NCI-H2196 treated with DMSO at 0.1 percent for 48 hours (cell line): ENCODE measurements at regions not wholly inside any gene's neighbourhood (a gene's known extent, or its start where the extent isn't known, plus 50 kb on each side); places are given as distances from the start of the nearest gene placed in this dataset.
"Not testable (repeated sequence)": the region's sequence is repeated elsewhere in the genome, so short reads cannot be mapped to it uniquely, and the experiment has no call there.

ENCODE experiments used
- DNase-seq: peaks from one replicate; lab custom pipeline; 2025; ENCODE audit not compliant: unreplicated experiment; lab: John Stamatoyannopoulos, UW

DNA sequence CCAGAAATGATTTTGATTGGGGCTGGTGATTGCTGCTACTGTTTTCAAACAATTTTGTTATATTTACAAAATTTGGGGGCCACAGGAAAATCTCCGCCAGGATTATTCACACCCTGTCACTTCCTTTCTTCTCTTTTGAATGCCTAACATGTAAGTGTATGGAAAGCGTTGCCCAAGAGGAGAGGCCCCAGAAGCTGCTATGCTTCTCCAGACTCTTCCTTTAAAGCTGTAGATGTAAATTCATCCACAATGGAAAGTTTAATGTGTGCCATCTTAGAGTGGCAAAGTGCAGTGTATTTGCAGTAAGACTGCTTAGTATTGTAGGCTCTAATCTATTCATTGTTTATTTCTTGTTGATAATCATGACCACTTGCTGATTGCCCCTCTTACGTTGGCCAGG is 136.7 kb upstream of the LRIG3 start:
- DNase-seq: no peak

DNA sequence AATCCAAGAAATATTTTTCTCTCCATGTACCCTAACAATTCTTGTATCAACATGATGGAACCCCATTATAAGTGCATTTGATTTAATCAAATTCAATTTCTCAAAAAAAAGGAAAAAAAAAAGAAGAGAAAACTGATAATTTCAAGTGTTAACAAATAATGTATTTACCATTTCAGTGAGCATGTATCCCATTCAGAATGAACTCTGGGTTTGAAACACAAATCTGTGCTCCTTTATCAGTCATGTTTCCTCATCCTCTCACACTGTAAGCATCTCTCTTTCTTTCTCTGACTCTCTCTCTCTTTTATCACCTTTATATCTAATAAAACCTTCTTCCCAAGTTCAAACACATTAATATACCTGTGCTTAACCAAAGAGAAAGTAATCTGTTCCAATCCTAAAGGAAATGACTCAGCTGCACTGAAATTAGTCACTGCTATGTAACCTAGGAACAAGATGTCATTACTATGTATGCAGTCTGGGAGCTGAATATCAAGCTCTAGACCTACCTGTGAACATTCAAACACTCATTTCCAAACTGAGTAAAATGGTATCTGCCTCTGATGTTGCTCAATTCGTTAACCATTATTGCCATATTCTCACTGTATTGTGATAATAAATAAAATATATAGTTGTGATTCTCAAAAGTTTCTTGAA is 135.0 kb upstream of the LRIG3 start:
- DNase-seq: no peak

DNA sequence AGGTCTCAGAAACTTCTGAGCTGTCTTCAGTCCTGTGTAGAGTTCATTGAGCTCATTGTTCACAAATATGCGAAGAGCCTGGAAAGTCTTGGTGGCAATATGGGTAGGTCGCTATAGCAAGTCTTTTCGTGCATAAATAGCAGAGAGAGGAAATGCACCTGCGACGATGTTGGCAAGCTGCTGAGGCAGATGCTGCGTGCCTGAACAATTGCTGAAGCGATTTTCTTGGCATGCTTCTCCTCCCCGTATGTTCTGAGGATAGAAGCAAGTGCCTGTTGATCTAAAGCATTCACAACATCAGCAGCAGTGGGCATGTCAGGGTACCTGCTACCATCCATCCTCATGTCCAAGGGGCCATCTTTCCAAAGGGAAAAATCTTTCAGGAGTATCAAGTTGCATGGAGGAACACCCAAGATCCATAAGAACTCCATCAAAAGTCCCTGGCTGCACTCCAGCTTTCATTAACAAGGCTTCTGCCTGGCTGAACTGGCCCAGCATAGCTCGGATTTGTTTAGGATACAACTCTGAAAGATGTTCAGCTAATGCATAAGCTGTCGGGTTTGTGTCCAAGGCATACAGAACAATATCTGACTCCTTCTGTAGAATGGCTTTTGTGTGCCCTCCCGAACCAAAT is 133.1 kb upstream of the LRIG3 start:
- DNase-seq: not testable (repeated sequence)

DNA sequence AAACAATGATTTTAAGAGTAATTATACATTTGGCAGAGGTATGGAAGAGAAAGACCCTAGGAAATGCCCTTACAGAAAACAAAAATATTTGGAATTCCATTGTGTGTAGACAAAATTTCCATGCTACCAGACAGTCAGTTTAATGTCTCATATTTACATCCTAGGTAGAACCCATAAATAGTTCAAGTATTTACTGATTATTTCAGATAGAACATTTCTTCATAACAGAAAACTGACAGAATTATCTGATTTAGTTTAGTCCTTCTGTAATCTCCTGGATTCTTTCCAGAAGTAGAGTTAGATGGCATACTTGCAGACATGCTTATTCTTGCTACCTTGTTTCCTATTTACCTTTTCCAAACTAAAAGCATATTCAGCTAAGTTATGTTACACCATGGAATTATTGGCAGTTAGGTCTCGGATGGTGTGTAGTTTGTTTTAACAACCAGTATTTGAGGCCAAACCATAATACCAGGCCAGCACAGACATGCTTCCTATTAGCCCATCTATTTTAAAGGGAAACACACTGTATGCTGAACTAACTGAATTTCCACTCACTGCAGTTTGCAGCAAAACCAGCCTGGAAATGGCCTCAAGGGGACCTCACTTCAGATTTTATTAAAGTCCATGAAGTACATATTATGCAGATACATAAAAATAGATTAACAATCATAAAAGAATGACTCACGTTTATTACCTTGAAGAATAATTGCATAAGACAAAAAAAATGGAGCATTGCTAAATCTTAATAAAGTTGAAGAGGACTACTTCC is 126.6 kb upstream of the LRIG3 start:
- no peak for DNase-seq

DNA sequence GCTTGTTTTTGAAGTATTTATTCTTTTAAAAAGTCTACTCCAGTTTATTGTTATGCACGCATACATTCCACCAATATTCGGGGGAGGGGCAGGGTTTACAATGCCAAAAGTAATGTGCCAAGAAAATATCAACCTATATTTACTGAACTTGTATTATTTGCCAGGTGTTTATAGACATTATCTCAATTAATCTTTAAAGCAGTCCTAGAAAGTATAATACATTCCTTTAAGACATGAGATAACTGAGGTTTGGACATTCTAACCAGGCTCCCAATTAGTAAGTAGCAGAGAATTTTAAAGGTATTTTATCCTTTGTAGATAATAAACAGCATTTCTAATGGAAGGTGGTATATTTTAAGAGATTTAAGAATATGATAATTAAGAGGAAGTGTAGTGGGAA is 124.5 kb upstream of the LRIG3 start:
- no peak for DNase-seq

DNA sequence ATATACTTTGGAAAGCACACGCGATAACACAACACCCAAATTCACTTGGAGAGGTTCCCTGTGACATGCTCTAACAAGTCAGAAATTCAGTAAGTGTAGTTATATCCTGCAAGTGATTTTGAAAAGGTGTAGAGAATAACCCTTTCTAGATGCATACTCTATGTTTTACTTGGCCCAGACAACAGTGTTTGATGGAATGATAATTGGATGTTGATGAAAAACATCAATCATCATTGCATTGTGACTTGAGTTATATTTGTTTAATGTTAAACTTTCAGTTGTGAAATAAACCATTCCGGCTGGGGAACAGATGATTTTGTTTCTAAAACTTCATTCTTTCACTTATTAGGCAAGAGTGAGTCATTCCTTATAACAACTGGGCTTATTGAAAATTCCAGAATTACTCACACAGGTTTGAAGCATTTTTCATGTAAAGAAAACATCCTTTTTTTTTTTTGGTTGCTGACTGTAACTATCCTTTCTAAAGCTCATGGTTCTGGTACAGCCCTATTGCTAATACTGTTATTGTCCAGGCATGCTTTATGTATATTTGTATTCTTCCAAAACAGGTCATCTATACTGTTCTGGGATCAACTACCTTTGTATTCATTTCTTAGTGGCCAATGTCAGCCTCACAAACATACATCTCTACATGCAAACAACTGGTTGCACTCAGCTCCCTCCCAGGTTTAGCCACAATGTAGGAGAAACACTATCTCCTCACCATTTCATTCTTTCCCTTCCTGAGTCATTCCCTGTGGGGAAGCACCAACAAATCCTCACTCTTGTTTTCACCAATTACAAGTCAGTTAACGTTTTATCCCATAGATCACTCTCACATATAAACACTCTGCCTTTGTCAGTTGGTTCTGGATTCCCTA is 121.2 kb upstream of the LRIG3 start:
- no peak for DNase-seq

DNA sequence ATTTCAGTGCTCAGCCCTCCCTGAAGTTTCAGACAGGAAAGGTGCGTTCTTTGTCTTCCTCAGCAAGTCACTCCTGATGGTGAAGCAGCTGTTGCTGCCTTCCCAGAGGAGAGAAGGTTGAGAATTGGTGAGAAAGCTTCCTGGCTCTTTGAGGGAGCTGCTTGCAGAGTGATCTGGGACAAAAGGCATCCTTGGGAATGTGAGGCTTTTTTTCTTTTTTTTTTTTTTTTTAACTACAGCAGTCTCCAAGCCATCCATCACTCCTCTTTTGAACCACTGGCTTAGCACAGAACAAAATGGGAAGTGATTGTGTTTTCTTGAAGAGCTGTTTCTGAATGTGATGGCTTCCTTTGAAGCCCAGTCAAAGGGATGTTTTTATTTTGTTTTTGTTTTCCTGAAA is 120.4 kb upstream of the LRIG3 start:
- DNase-seq: no peak

DNA sequence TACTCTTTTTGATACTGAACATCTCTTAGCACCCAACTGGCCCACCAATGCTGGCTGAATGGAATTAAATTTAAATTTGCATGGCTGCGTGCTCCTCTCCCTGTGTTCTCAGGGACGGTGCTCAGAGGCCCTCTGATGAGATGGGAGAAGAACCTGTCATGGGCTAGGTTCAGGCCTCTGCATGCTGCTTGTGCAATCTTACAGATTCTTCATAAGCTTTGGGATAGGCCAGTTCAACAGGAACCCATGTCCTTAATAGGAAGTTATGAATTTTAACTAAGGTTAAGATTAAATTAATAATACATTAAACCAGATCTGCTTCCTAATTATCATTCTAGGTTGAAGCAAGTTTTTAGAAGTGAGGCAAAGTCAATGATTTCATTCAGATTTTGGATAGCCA is 119.7 kb upstream of the LRIG3 start:
- DNase-seq: no peak

DNA sequence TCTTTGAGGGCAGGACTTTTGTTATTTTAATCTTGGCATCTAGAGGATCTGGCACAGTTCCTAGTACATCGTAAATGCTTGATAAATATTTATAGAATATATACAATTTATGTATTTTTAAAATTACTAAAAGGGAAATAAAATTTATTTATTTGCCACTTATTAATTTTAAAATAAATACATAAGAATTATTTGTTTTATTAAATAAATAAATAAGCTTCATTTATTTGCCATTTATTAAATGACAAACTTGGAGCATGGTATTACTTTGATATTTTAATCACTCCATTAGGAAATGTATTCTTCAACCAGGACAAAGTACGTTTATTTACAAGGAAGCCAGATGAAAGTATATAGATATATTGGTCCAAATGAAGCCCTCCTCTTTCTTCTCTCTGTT is 118.7 kb upstream of the LRIG3 start:
- no peak for DNase-seq

DNA sequence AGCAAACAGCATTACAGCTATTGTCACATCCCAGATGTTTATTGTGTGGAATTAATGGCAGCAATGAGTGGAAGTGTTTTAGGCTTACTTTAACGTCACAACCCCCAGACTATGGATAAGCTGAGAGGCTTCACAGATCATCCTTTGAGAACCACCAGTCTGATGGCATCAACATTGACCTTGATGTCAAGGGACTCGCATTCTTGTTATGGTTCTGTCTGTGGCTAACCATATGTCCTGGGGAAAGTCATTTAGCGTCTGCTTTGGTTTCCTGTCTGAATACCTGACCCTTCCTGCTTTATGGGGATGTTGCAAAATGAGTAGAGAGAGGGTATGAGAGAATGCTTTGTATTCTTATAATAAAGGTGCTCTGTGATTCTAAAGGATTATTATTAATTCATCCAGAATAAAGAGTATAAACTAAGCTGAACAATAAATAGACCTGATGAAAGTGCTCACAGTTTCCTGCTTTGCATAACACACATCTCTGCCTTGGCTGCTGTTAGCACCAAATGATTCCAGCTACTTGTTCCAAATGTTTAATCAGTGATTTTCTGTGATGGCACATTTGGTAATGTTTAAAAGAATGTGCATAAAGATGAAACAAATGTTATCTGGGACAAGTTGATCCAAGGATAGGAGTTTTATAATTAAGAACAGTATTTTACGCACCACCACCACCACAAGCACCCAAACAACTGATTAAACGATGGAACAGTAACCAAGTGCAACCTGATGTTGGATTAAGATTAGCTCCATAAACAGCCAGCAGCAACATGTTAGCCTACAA is 116.9 kb upstream of the LRIG3 start:
- no peak for DNase-seq

DNA sequence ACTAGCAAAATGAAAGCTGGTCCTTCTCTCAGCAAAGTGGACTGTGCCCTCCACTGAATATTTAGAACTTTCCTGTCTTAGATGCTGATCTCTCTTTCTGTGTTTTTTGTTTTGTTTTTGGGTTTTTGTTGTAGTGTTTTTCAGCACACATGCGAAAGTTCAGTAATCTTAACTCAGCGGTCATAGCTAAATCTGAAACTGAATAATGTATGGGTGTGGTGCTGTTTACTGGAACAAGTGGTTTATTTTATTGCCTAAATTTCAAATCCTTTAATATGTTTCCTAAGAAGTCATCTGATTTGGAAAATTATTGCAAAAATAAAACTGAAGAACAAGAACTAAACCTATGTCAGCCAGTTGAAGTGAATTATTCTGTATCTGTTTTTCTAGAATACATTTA is 116.0 kb upstream of the LRIG3 start:
- DNase-seq: no peak

DNA sequence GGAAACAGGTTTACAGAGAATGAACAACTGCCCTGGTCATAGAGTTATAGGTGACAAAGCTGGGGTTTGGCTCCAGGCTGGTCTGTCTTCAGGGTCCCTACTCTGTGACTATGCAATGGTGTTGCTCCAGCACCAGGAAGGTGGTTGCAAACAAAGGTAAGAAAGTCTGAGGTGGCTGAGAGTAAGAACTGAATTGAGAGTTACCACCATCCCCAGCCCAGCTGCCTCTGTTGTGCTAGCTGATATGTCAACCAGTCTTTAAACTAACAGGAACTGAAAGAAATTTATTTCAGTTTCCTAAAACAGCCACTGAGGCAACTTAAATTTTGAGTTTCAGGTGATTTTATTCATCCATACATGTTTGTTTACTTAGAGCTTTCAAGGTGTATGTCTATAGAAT is 111.0 kb upstream of the LRIG3 start:
- no peak for DNase-seq

DNA sequence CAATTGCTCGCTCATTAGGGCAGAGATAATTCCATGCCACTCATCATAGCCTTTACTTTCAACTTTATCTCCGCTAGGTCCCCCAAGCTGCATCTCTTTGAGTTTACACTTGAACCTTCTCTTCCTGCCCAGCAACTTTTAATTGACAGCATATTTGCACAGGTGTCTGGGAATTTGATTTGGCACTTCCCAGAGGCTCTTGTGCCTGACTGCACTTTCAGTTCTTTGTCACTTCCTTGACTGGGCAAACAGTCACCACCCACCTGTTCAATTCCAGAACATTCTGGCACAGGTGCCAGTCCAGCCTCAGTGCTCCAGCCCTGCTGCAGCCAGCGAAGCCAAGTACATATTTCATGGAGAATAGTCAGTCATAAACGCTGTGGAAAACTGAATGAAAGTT is 110.1 kb upstream of the LRIG3 start:
- no peak for DNase-seq

DNA sequence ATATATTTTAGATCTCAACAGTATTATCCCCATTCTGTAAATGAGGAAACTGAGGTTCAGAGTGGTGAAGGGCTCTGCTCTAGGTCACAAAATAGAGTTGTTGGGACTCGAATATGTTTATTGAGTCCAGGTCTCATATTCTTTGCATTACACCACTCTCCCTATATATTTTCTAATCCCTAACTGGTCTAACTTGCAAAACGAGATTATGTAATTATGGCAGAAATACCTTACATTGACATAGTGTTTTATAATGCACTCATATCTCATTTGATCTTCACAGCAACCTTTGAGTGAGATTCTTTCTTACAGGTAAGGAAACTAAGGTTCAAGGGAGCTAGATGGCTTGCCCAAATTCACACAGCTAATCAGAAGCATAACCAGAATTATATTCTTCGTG is 106.9 kb upstream of the LRIG3 start:
- DNase-seq: no peak

DNA sequence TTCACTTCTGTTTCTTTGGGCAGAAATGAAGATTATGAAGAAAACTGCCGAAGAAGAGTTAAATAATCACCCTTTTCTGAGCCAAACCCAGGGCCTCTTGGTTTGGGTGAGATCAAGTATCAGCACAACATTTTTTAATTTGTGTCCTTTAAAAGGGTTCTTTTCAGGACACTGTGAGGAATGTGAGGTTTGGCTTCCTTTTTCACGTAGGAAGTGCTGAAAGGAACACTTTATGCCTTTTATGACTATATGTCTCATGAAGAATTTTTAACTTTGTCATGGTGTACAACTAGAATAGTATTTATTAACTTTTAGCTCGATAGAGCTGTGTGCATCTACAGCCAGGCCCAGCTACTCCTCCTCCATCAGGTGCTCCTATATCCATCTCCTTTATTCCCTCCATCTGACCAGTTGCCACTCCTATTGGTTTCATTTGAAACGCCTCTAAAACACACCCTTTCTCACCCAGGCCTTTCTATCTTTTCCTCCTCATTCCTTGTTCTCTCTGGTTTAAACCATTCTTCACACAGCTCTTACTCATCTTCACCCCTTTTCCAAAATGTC is 103.6 kb upstream of the LRIG3 start:
- DNase-seq: no peak

DNA sequence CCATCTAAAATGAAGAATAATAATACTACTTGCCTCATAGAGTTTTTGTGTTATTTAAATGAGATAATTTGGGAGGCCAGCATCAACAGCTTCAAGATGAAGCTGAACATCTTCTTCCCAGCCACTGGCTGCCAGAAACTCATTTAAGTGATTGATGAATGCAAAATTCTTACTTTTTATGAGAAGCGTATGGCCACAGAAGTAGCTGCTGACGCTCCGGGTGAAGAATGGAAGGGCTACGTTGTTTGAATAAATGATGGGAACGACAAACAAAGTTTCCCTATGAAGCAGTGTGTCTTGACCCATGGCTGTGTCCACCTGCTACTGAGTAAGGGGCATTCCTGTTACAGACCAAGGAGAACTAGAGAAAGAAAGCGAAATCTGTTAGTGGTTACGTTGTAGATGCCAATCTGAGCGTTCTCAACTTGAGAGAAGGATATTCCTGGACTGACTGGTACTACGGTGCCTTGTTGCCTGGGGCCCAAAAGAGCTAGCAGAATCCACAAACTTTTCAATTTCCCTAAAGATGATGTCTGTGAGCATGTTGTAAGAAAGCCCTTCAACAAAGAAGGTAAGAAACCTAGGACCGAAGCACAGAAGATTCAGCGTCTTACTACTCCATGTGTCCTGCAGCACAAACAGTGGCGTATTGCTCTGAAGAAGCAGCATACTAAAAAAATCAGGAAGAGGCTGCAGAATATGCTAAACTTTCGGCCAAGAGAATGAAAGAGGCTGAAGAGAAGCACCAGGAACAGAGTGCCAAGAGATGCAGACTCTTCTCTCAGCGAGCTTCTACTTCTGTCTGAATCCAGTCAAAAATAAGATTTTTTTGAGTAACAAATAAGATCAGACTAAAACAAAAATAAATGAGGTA is 100.0 kb upstream of the LRIG3 start:
- DNase-seq: no peak

DNA sequence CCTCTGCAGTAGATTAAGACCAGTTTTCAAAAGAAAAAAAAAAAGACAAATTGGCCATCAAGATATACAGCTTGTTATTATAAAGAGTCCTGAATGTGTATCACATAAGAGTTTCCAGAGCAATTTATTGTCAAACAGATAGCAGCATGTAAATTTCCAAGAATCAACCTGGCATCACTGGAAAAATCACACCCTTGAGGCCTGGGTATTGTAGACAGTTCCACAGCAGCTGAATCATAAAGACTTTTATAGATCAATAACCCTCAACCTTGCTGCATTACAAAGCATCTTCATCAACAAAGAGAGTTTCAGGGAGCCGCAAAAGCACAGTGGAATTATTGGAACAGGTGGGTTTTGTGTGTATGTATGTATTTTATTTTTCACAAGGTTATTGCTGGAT is 94.6 kb upstream of the LRIG3 start:
- no peak for DNase-seq

DNA sequence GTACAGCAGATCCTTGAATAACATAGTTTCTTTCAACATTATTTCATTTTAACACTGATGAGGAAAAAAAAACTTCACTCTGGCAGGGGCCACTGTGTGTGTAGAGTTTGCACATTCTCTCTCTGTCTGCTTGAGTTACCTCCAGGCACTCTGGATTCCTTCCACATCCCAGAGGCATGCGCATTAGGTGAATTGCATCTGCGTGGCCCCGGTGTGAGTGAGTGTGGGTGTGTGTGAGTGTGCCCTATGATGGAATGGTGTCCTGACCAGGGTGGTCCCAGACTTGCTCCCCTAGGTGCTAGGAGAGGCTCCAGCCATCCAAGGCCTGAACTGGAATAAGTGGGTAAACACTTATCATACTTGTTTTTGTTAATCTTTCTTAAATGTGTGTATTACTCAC is 90.6 kb upstream of the LRIG3 start:
- DNase-seq: no peak

DNA sequence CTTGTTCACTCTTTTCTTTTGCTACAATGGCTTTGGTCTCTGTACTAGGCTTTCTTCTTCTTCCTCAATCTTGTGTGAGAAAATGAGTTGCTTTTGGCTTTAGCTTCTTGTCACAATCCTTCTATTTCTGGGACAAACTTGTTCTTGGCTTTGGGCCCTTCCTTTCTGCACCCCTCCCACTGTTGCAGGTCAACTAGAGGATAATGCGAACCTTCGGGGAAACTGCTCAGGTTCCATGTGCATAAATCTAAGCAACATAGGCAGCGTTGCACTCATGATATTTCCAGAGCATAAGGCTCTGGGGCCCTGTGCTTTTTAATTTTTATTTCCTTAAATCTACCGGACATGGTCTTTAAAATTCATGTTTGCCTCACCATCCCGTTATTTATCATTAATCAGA is 89.8 kb upstream of the LRIG3 start:
- no peak for DNase-seq
